K562 (cell line): ENCODE measurements at regions not wholly inside any gene's neighbourhood (a gene's known extent, or its start where the extent isn't known, plus 50 kb on each side); places are given as distances from the start of the nearest gene placed in this dataset.

Experiments
- C11orf30 ChIP-seq: fragments of 450-650 bp; IDR thresholded peaks from 2 replicates; pipeline ENCODE4 v1.6.1; 2016; ENCODE audit warnings: low read depth, mild to moderate bottlenecking
- MEIS2 ChIP-seq: fragments of 450-650 bp; IDR thresholded peaks from 2 replicates; pipeline ENCODE4 v1.6.1; 2014; ENCODE audit warnings: mild to moderate bottlenecking; ENCODE audit not compliant: partially characterized antibody
- POLR2H ChIP-seq: IDR thresholded peaks from 2 replicates; pipeline ENCODE4 v1.6.1; 2016; ENCODE audit warnings: missing genetic modification characterization, low read depth, mild to moderate bottlenecking, control low read depth, missing compliant biosample characterization, moderate library complexity
- SMARCE1 ChIP-seq: fragments of 450-650 bp; IDR thresholded peaks from 2 replicates; pipeline ENCODE4 v1.7.1; 2016; ENCODE audit warnings: mild to moderate bottlenecking
- XRCC5 ChIP-seq: fragments of 200-400 bp; formaldehyde crosslinking; IDR thresholded peaks from 2 replicates; pipeline ENCODE4 v1.6.1; 2017; ENCODE audit warnings: low read depth, mild to moderate bottlenecking, low read length
- TF ChIP-seq, protein P1 (sequence below): fragments of 450-650 bp; IDR thresholded peaks from one replicate; pipeline ENCODE4 v1.6.1; 2018; ENCODE audit warnings: mild to moderate bottlenecking, moderate library complexity; ENCODE audit not compliant: partially characterized antibody
- TF ChIP-seq, protein P2 (sequence below): fragments of 450-650 bp; IDR thresholded peaks from 2 replicates; pipeline ENCODE4 v1.7.1; 2018; ENCODE audit warnings: mild to moderate bottlenecking, low read depth; ENCODE audit not compliant: partially characterized antibody
- TF ChIP-seq, protein P3 (sequence below): fragments of 250-450 bp; sonication (Bioruptor Pico); IDR thresholded peaks from 2 replicates; pipeline ENCODE4 v1.5.0; 2020; ENCODE audit warnings: mild to moderate bottlenecking
- TF ChIP-seq, protein P4 (sequence below): sonication (generic); formaldehyde crosslinking; IDR thresholded peaks from 2 replicates; pipeline ENCODE4 v1.8.0; 2023; ENCODE audit warnings: mild to moderate bottlenecking, missing genetic modification reagents
- TF ChIP-seq, protein P5 (sequence below): fragments of 450-650 bp; conservative IDR thresholded peaks from 2 replicates; pipeline ENCODE4 v1.6.1; 2016; ENCODE audit warnings: missing genetic modification characterization, low read depth, mild to moderate bottlenecking, control low read depth, missing compliant biosample characterization
- TF ChIP-seq, protein P6 (sequence below): sonication (generic); formaldehyde crosslinking; IDR thresholded peaks from 2 replicates; pipeline ENCODE4 v1.8.1; 2023; ENCODE audit warnings: mild to moderate bottlenecking, missing genetic modification reagents

DNA sequence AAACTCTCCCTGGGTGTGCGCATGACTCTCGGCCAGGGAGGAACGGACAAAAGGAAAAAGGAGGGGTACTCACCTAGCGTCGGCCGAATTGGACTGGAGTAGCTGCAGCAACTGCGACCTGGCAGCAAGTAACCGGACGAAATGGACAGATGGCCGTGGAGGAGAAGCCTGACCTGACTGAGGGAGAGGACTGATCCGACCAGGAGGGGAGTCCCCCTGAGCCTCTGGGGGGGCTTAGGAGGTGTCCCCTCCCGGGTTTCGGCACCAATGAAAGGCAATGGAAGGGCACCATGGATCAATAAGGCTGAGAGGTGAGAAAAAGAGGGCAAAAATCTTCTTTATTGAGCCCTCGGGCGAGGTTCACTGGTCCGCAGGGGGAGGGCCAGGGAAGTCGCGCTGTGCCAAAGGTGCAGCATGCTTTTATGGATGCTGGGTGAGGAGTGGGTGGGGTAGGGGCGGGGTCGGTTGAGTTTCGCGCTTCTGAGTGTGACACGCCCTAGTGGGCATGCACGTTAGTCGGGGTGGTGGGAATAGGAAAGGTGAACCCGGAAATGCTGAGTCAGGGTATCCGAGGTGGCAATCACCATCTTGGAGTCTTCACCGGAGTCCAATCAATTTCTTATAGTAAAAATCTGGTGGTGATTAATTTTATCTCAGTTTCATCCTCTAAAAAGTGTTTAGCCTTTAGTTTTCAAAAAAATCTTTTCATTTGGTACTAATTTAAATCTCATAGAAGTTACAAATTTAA lies 638.5 kb upstream of the DPP6 start (continued):
- TF ChIP-seq, protein P1, sequence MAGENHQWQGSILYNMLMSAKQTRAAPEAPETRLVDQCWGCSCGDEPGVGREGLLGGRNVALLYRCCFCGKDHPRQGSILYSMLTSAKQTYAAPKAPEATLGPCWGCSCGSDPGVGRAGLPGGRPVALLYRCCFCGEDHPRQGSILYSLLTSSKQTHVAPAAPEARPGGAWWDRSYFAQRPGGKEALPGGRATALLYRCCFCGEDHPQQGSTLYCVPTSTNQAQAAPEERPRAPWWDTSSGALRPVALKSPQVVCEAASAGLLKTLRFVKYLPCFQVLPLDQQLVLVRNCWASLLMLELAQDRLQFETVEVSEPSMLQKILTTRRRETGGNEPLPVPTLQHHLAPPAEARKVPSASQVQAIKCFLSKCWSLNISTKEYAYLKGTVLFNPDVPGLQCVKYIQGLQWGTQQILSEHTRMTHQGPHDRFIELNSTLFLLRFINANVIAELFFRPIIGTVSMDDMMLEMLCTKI: no peak
- no peak for TF ChIP-seq SMARCE1
- TF ChIP-seq, protein P2, sequence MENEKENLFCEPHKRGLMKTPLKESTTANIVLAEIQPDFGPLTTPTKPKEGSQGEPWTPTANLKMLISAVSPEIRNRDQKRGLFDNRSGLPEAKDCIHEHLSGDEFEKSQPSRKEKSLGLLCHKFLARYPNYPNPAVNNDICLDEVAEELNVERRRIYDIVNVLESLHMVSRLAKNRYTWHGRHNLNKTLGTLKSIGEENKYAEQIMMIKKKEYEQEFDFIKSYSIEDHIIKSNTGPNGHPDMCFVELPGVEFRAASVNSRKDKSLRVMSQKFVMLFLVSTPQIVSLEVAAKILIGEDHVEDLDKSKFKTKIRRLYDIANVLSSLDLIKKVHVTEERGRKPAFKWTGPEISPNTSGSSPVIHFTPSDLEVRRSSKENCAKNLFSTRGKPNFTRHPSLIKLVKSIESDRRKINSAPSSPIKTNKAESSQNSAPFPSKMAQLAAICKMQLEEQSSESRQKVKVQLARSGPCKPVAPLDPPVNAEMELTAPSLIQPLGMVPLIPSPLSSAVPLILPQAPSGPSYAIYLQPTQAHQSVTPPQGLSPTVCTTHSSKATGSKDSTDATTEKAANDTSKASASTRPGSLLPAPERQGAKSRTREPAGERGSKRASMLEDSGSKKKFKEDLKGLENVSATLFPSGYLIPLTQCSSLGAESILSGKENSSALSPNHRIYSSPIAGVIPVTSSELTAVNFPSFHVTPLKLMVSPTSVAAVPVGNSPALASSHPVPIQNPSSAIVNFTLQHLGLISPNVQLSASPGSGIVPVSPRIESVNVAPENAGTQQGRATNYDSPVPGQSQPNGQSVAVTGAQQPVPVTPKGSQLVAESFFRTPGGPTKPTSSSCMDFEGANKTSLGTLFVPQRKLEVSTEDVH: peak; percentile 94
- TF ChIP-seq, protein P3, sequence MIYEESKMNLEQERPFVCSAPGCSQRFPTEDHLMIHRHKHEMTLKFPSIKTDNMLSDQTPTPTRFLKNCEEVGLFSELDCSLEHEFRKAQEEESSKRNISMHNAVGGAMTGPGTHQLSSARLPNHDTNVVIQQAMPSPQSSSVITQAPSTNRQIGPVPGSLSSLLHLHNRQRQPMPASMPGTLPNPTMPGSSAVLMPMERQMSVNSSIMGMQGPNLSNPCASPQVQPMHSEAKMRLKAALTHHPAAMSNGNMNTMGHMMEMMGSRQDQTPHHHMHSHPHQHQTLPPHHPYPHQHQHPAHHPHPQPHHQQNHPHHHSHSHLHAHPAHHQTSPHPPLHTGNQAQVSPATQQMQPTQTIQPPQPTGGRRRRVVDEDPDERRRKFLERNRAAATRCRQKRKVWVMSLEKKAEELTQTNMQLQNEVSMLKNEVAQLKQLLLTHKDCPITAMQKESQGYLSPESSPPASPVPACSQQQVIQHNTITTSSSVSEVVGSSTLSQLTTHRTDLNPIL: no peak
- TF ChIP-seq, protein P4, sequence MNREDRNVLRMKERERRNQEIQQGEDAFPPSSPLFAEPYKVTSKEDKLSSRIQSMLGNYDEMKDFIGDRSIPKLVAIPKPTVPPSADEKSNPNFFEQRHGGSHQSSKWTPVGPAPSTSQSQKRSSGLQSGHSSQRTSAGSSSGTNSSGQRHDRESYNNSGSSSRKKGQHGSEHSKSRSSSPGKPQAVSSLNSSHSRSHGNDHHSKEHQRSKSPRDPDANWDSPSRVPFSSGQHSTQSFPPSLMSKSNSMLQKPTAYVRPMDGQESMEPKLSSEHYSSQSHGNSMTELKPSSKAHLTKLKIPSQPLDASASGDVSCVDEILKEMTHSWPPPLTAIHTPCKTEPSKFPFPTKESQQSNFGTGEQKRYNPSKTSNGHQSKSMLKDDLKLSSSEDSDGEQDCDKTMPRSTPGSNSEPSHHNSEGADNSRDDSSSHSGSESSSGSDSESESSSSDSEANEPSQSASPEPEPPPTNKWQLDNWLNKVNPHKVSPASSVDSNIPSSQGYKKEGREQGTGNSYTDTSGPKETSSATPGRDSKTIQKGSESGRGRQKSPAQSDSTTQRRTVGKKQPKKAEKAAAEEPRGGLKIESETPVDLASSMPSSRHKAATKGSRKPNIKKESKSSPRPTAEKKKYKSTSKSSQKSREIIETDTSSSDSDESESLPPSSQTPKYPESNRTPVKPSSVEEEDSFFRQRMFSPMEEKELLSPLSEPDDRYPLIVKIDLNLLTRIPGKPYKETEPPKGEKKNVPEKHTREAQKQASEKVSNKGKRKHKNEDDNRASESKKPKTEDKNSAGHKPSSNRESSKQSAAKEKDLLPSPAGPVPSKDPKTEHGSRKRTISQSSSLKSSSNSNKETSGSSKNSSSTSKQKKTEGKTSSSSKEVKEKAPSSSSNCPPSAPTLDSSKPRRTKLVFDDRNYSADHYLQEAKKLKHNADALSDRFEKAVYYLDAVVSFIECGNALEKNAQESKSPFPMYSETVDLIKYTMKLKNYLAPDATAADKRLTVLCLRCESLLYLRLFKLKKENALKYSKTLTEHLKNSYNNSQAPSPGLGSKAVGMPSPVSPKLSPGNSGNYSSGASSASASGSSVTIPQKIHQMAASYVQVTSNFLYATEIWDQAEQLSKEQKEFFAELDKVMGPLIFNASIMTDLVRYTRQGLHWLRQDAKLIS: peak; percentile 96
- peak; percentile 67; the same call in 1 of the 2 replicates for TF ChIP-seq XRCC5
- TF ChIP-seq, protein P5, sequence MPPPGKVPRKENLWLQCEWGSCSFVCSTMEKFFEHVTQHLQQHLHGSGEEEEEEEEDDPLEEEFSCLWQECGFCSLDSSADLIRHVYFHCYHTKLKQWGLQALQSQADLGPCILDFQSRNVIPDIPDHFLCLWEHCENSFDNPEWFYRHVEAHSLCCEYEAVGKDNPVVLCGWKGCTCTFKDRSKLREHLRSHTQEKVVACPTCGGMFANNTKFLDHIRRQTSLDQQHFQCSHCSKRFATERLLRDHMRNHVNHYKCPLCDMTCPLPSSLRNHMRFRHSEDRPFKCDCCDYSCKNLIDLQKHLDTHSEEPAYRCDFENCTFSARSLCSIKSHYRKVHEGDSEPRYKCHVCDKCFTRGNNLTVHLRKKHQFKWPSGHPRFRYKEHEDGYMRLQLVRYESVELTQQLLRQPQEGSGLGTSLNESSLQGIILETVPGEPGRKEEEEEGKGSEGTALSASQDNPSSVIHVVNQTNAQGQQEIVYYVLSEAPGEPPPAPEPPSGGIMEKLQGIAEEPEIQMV (tag): peak; percentile 88
- TF ChIP-seq C11orf30: peak; percentile 100
- TF ChIP-seq, protein P6, sequence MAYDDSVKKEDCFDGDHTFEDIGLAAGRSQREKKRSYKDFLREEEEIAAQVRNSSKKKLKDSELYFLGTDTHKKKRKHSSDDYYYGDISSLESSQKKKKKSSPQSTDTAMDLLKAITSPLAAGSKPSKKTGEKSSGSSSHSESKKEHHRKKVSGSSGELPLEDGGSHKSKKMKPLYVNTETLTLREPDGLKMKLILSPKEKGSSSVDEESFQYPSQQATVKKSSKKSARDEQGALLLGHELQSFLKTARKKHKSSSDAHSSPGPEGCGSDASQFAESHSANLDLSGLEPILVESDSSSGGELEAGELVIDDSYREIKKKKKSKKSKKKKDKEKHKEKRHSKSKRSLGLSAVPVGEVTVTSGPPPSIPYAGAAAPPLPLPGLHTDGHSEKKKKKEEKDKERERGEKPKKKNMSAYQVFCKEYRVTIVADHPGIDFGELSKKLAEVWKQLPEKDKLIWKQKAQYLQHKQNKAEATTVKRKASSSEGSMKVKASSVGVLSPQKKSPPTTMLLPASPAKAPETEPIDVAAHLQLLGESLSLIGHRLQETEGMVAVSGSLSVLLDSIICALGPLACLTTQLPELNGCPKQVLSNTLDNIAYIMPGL (CRISPR knock-in tag): no peak
- no peak for TF ChIP-seq MEIS2
- peak; percentile 97 for TF ChIP-seq POLR2H (tag)
